Stomach (tissue), 8 donors: ENCODE measurements at regions not wholly inside any gene's neighbourhood (a gene's known extent, or its start where the extent isn't known, plus 50 kb on each side); places are given as distances from the start of the nearest gene placed in this dataset.

Experiments used
- DNase-seq, 2 donors: peaks; one replicate each; pipeline versions ENCODE4 v3.0.0 to v3.0.0-alpha.2; 2013 to 2019
- H3K27ac ChIP-seq, 5 donors: fragments of 200-600 bp in 4 of 5; sonication (generic) in 4 of 5; one replicate each; pipeline ENCODE4 v1.5.1; 2013 to 2019; ENCODE audit warnings: mild to moderate bottlenecking in 1 of 5, moderate library complexity in 1 of 5
- H3K27me3 ChIP-seq, 3 donors: fragments of 200-600 bp; sonication (generic); one replicate each; pipeline ENCODE4 v1.5.1; 2017 to 2019; ENCODE audit warnings: mixed run types in 1 of 3
- H3K36me3 ChIP-seq, 4 donors: fragments of 200-600 bp; sonication (generic); 1 replicate in 3 of 4; 2 replicates in 1 of 4; pipeline ENCODE4 v1.5.1; 2016 to 2019
- H3K4me1 ChIP-seq, 4 donors: fragments of 200-600 bp; sonication (generic); one replicate each; pipeline ENCODE4 v1.5.1; 2016 to 2019
- H3K4me3 ChIP-seq, 4 donors: fragments of 200-600 bp; sonication (generic) in 3 of 4; one replicate each; pipeline ENCODE4 v1.5.1; 2016 to 2019; ENCODE audit warnings: mild to moderate bottlenecking in 1 of 4
- H3K9me3 ChIP-seq, 4 donors: fragments of 200-600 bp; sonication (generic); one replicate each; pipeline ENCODE4 v1.5.1; 2016 to 2019
- CTCF ChIP-seq, 7 experiments: fragments of 450-650 bp in 4 of 7; fragments of 200-600 bp in 3 of 7; sonication (generic) in 3 of 7; IDR thresholded peaks; one replicate each; pipeline ENCODE4 v1.5.1; 2016 to 2019; ENCODE audit warnings: antibody characterized with exemption in 7 of 7, control low read depth in 2 of 7, mild to moderate bottlenecking in 1 of 7
- EP300 ChIP-seq: sonication (generic); formaldehyde crosslinking; IDR thresholded peaks from one replicate; pipeline ENCODE4 v1.6.1; 2017; ENCODE audit warnings: antibody characterized with exemption
- POLR2A ChIP-seq, 4 donors: fragments of 450-650 bp; IDR thresholded peaks; one replicate each; pipeline ENCODE4 v1.6.1; 2016; ENCODE audit warnings: antibody characterized with exemption in 4 of 4, control low read depth in 2 of 4, mild to moderate bottlenecking in 1 of 4, moderate library complexity in 1 of 4
- POLR2AphosphoS5 ChIP-seq, 3 donors: sonication (generic); formaldehyde crosslinking; IDR thresholded peaks; one replicate each; pipeline ENCODE4 v1.6.1; 2016; ENCODE audit warnings: antibody characterized with exemption in 3 of 3
- WGBS, 5 donors: extraction: QIAGEN DNeasy Blood & Tissue Kit in 3 of 5; methylation state at CpG; one replicate each; pipeline versions ENCODE4 v1.1.5 to v1.1.7; 2013 to 2018; 5-methylcytosine and 5-hydroxymethylcytosine counted together
- intact Hi-C: fragments of 100-400 bp; cut with DNase I; formaldehyde crosslinking; loops from one replicate; pipeline ENCODE4 v1.15.1; 2023; ENCODE audit warnings: low total_unique reads
- donor health status: healthy with polysubstance abuse.
- donor health status: Bipolar disorder and iron deficiency.
- donor health status: healthy.

DNA sequence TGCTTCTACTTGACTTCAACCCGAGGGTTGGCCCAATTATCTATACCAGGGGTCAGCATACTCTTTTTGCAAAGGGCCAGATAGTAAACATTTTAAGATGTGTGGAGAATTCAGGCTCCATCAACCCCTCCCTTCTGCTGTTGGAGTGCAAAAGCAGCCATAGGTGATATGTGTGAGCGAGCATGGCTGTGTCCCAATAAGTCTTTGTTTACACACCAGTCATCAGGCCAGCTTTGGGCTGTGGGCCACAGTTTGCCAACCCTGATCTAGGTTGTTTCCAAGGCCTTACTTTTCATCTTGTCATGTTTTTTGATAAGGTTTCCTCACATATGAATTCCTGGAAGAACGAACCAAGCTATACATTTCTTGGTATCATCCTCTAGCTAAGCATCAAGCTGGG is 136.9 kb upstream of the VIPR2 start:
- Histone ChIP-seq H3K27ac (no peak overlapping the region), H3K4me3 (no peak overlapping the region), H3K36me3 (no peaks in the 10 kb centered on the region), H3K9me3 (peaks cover 0 to 8% (median 2%) of the 10 kb centered on the region in 4 donors), H3K27me3 (no peaks in the 10 kb centered on the region), H3K4me1 (no peaks in the 10 kb centered on the region)
- intact Hi-C loops, result no loop called here
- peak in 1 of 2 donors; percentile 37 for DNase-seq
- TF ChIP-seq POLR2AphosphoS5 (IDR thresholded peaks at IDR 0.05) (no peak), EP300 (no peak), POLR2A (IDR thresholded peaks at IDR 0.05) (no peak), CTCF (IDR thresholded peaks at IDR 0.05) (no peak)
- WGBS, 5 donors, result 24 to 78% (median 61%) methylated on average over 3 of the region's 3 CpGs

GRCh38 chr7:159280008-159280407 is 135.3 kb upstream of the VIPR2 start:
- Histone ChIP-seq H3K9me3 (peaks cover 0 to 8% (median 0%) of the 10 kb centered on the region in 4 donors), H3K4me3 (no peak overlapping the region), H3K27me3 (no peaks in the 10 kb centered on the region), H3K4me1 (no peaks in the 10 kb centered on the region), H3K36me3 (no peaks in the 10 kb centered on the region), H3K27ac (no peak overlapping the region)
- no peak for TF ChIP-seq CTCF (IDR thresholded peaks at IDR 0.05)
- TF ChIP-seq EP300, result no peak
- no peak for TF ChIP-seq POLR2A (IDR thresholded peaks at IDR 0.05)
- 69 to 86% (median 76%) methylated on average over 3 of the region's 3 CpGs for WGBS, 5 donors
- no peak for DNase-seq
- intact Hi-C loops, result no loop called here

- no peaks in the 10 kb centered on the region for H3K36me3 ChIP-seq
- TF ChIP-seq EP300 (no peak), POLR2A (IDR thresholded peaks at IDR 0.05) (no peak), CTCF (IDR thresholded peaks at IDR 0.05) (no peak), POLR2AphosphoS5 (IDR thresholded peaks at IDR 0.05) (no peak)
- intact Hi-C loops, result no loop called here
- H3K27me3 ChIP-seq, result no peaks in the 10 kb centered on the region
- WGBS, 5 donors, result 54 to 89% (median 71%) methylated on average over 3 of the region's 3 CpGs
- H3K27ac ChIP-seq, result peak overlapping the region in 1 of 5 donors; percentile 33
- H3K4me3 ChIP-seq, result no peak overlapping the region
- DNase-seq, result no peak
- peaks cover 0 to 26% (median 16%) of the 10 kb centered on the region in 4 donors for H3K9me3 ChIP-seq
- H3K4me1 ChIP-seq, result no peaks in the 10 kb centered on the region
Measured at GRCh38 chr7:159272739-159273138, 128.1 kb upstream of the VIPR2 start.

DNA sequence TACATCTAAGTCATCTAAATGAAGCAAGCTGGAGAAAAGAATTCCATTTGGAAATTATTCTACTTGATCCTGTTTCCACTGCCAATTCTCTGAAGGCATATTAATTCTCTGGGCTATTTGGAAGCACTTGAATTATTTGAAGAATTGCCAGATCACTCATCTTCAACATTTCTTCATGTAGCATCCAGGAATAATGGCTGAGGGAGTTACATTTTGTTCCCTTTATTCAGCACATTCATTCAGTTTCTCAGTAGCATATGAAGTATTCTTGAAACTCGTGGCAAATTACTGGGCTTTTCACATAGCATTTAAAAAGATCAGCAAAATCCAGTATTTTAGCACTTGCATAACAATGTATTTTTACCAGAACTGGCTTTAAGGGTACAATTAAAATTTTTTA is 127.1 kb upstream of the VIPR2 start:
- Histone ChIP-seq H3K9me3 (peaks cover 0 to 26% (median 16%) of the 10 kb centered on the region in 4 donors), H3K4me3 (no peak overlapping the region), H3K27ac (no peak overlapping the region), H3K27me3 (no peaks in the 10 kb centered on the region), H3K36me3 (no peaks in the 10 kb centered on the region), H3K4me1 (no peaks in the 10 kb centered on the region)
- WGBS, 5 donors, result 15 to 45% (median 27%) methylated on average over 1 of the region's 1 CpG
- DNase-seq, result peak in 1 of 2 donors; percentile 23
- intact Hi-C loops, result no loop called here
- TF ChIP-seq POLR2A (IDR thresholded peaks at IDR 0.05) (no peak), EP300 (no peak), CTCF (IDR thresholded peaks at IDR 0.05) (no peak), POLR2AphosphoS5 (IDR thresholded peaks at IDR 0.05) (no peak)
